ENCODE measurements at regions not wholly inside any gene's neighbourhood (a gene's known extent, or its start where the extent isn't known, plus 50 kb on each side); places are given as distances from the start of the nearest gene placed in this dataset.

DNA sequence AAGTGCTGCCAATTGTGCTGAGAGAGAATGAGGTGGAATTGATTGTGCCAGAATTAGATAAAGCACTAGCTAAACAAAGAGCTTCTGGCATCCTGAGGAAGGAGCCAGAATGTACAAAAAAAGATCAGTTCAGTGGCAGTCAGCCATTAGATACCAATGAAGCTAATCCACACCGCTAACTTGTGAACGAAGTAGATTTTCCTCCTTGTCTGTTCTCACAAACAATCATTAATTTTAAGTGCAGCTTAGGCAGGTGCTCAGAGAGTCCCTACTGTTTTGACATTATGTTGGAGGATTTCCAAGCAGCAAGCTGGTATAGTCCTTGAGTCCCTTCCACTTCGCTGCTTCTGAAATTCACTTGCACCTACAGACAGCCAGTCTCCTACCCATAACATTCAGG is 617.4 kb downstream of the CENPC start:
- intact Hi-C loops (cut with micrococcal nuclease): no loop called here
- Histone ChIP-seq H3K4me2 (ENCODE audit: insufficient read depth, low read length) (no peak overlapping the region), H3K79me2 (ENCODE audit: control insufficient read depth, insufficient read depth, low read length) (no peaks in the 10 kb centered on the region), H3K9ac (replicated peaks; ENCODE audit: extremely low read depth, insufficient read depth, low read length) (no peak overlapping the region), H3K9me1 (replicated peaks; ENCODE audit: control insufficient read depth, extremely low read depth, insufficient read depth, low read length) (no peaks in the 10 kb centered on the region), H3K36me3 (ENCODE audit: control insufficient read depth in 2 of 2, extremely low read depth in 1 of 2, insufficient read depth in 2 of 2, low read length in 2 of 2) (no peaks in the 10 kb centered on the region), H3K9me3 (replicated peaks; ENCODE audit: control insufficient read depth, insufficient read depth, low read length) (no peaks in the 10 kb centered on the region), H3K4me3 (replicated peaks in 1 of 3; ENCODE audit: insufficient read depth in 1 of 3, low read depth in 1 of 3, low read length in 3 of 3) (no peak overlapping the region), H3K27ac (ENCODE audit: insufficient read depth, low read depth, low read length) (no peak overlapping the region), H4K20me1 (replicated peaks; ENCODE audit: control insufficient read depth, extremely low read depth, insufficient read depth, low read length) (no peaks in the 10 kb centered on the region), H2AFZ (ENCODE audit: low read depth, low read length) (no peak overlapping the region), H3K4me1 (ENCODE audit: control insufficient read depth, extremely low read depth, insufficient read depth, low read length) (no peaks in the 10 kb centered on the region), H3K27me3 (ENCODE audit: control insufficient read depth in 2 of 2, insufficient read depth in 2 of 2, low read length in 2 of 2) (no peaks in the 10 kb centered on the region)
- TF ChIP-seq, protein P1, sequence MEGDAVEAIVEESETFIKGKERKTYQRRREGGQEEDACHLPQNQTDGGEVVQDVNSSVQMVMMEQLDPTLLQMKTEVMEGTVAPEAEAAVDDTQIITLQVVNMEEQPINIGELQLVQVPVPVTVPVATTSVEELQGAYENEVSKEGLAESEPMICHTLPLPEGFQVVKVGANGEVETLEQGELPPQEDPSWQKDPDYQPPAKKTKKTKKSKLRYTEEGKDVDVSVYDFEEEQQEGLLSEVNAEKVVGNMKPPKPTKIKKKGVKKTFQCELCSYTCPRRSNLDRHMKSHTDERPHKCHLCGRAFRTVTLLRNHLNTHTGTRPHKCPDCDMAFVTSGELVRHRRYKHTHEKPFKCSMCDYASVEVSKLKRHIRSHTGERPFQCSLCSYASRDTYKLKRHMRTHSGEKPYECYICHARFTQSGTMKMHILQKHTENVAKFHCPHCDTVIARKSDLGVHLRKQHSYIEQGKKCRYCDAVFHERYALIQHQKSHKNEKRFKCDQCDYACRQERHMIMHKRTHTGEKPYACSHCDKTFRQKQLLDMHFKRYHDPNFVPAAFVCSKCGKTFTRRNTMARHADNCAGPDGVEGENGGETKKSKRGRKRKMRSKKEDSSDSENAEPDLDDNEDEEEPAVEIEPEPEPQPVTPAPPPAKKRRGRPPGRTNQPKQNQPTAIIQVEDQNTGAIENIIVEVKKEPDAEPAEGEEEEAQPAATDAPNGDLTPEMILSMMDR (IDR thresholded peaks at IDR 0.05; ENCODE audit: extremely low read depth in 1 of 2, insufficient read depth in 1 of 2, low read depth in 1 of 2, low read length in 2 of 2): no peak
- TF ChIP-seq, protein P2, sequence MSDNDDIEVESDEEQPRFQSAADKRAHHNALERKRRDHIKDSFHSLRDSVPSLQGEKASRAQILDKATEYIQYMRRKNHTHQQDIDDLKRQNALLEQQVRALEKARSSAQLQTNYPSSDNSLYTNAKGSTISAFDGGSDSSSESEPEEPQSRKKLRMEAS (IDR thresholded peaks at IDR 0.05; ENCODE audit: insufficient read depth, insufficient read length): no peak
- TF ChIP-seq POLR2AphosphoS5 (IDR thresholded peaks at IDR 0.05; ENCODE audit: insufficient read depth, low read depth, low read length) (no peak), GATA2 (IDR thresholded peaks at IDR 0.05; ENCODE audit: insufficient read depth, insufficient read length, low read depth, low read length) (no peak), FOS (IDR thresholded peaks at IDR 0.05; ENCODE audit: borderline replicate concordance, insufficient read depth, low read length) (no peak), POLR2A (IDR thresholded peaks at IDR 0.05; ENCODE audit: low read depth, low read length) (no peak), EZH2 (IDR thresholded peaks at IDR 0.05; ENCODE audit: borderline replicate concordance, low read depth, low read length, severe bottlenecking) (no peak), MYC (IDR thresholded peaks at IDR 0.05; ENCODE audit: low read depth, low read length) (no peak), JUN (IDR thresholded peaks at IDR 0.05; ENCODE audit: borderline replicate concordance, insufficient read depth, insufficient read length, low read depth) (no peak)
- dilution Hi-C loops (cut with MboI; ENCODE audit: extremely low pct_ligation_motif_present, low sequenced_read_pairs): no loop called here
- no TSS peak for BruUV-seq (replicated peaks)
- POLR2A ChIA-PET: no interaction called here
- FAIRE-seq (no peak), DNase-seq (ENCODE audit: low read depth, low spot score) (no peak)
- CTCF ChIA-PET: no interaction called here

Measured in endothelial cell of umbilical vein (primary cell).